HT1080 (cell line): ENCODE measurements at regions not wholly inside any gene's neighbourhood (a gene's known extent, or its start where the extent isn't known, plus 50 kb on each side); places are given as distances from the start of the nearest gene placed in this dataset.

ENCODE experiments used
- DNase-seq: peaks from one replicate; pipeline ENCODE4 v3.0.0-alpha.2; 2015; ENCODE audit warnings: low read depth

DNA sequence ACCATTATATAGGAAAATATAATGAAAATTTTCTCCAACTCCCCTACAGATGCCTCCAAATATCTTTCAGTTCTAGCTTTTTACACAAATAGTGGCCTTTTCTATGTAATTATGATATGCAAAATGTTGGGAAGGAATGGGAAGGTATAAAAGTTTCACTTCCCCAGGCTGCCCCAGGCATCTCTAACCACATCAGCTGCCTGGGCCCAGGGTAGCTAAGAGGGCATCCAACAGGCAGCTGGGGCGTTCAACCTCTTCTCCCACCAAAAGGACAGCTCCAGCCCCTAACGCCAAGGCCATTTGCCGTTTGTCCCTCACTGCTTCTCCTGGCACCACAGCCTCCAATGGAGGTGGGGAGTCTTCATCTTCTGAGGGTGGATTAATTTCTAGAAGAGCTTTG, 188.1 kb upstream of the TSC22D2 start:
- no peak for DNase-seq

DNA sequence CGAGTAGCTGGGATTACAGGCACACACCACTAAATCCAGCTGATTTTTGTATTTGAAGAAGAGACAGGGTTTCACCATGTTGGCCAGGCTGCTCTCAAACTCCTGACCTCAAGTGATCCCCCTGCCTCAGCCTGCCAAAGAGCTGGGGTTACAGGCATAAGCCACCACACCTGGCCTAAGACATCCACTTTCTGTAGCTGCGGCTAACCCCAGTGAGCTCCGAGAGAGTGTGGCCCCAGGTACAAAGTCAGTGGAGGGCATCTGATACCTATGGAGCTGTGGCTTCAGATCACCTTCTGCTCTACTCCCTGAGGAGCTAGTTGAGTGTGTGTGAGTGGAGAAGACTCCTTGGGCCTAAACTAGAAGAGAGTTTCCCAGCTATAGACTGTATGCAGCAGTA, 189.3 kb upstream of the TSC22D2 start:
- DNase-seq, result no peak

DNA sequence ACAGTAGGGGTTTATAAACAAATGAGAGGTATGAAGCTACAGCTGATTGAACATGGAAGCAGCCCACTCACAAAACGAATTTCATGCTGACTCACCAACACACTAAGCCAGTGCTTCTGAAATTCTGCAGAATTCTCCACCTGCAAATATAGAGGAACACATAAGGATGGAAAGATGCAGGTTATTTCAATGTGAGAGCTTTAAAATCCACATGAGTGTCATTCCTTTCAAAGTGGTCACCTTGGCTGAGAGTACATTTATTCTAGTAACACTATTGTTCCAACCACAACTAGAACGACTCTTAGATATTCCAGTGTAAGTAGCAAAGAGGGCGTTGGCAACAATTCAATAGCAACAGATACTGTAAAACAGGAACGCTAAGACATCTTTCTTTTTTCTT, 189.9 kb upstream of the TSC22D2 start:
- no peak for DNase-seq

DNA sequence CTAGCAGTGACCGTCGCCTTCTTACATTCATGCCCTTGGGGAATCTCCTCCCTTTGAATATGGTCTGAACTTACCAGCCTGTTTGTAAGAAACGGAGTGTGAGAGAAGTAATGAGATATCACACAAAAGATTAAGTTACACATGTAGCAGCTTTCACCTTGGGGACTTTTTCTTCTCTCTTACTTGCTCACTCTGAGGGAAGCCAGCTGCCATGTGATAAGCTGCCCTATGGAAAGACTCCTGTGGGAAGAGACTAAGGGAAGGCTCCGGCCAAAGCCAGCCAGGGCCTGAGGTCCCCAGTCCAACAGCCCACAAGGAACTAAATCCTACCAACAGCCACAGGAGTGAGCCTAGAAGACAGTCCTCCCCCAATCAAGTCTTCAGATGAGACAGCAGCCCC, 190.4 kb upstream of the TSC22D2 start:
- no peak for DNase-seq

DNA sequence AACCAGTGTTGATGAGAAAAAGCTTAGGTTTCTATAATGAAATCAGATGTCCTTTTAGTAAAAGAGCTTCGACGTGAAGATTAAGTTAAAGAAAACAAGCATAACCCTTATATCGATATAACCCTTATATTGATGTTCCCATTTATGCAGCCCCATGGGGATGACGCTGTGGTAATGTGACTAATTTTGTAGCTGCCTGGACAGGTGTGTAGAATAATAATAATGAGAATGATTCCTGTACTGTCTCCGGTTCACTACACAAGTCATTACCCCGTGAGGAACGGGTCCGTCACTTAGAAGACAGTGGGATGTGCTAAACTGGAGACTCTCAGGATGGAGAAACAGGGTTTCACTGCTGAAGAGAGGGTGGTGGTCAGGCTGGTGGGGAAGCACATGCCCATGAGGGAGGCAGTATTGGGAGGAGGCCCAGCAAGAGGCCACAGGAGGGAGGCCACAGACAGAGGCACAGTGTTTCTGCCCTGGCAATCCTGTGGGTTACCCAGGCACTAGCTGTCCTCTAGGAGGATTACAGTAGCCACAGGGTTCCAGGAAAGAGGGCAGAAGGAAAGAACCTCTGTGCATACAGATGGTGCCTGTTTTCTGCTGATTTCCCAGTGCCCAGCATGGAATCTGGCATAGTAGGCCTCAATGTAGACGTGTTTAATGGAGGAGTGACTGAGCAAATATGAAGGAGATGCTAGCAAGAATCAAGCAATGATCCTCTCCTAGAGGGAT, 191.1 kb upstream of the TSC22D2 start:
- DNase-seq, result no peak

DNA sequence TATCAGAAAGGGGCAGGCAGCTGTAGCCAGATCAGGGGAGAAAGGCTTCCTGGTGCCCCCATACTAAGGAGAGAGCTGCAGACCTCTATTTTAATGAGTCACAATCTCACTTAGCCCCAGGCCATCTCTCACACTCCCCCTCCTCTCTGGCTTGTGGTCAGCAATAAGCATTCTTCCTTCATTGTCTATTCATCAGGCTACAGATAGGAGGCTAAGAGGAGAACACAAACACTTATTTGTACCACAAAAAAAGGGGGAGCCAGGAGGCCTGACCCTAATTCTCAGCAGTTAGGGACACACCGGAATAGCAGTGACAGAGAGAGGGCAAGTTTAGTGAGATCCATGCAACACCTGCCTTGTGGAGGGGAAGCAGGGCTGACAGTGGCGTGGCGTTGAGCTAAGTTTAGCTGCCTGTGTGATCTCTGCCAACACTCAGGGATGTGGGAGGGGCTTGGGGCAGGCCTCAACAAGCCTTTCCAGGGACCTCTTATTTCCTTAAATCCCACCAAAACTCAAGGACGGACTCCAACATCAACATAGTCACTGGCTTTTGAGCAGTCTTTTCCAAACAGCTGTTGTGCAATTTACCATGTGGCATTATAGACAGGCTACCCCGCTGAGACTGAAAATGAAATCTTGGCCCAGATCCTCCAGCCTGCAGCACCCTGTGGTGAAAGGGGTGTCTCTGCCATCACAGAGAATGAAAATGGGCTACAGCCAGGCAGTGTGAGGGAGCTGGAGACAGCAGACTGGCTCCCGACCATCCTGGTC, 191.9 kb upstream of the TSC22D2 start:
- DNase-seq, result peak; percentile 74

DNA sequence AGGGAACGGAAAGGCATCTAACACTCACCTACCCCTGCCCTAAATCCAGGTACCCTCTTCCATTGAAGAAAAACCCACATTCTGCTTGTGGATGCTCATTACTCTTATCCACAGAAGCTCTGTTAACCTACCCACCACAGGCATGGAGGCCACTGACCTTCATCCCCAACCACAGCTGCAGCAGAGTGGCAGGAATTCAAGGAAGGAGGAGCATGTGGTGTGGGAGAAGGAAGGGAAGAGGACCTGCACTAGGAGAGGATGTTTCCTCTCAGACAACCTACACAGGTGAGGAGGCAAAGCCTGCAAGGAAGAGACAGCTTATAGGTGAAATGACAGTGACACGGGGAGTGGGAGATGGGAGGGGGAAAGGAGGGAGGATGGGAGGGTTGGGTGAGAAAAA, 192.5 kb upstream of the TSC22D2 start:
- DNase-seq, result no peak

DNA sequence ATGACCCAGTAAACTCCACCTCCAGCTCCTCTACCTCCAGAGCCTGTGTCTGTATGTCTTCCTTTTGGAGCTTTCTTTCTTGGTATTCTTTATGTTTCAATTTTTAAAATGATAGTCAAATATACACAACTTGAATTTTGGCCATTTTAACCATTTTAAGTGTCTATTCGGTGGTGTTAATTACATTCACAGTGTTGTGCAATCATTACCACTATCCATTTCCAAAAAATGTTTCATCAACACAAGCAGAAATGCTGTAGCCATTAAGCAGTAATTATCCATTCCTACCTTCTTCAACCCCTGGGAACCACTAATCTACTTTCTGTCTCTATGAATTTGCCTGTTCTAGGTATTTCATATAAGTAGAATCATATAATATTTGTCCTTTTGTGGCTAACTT, 194.5 kb upstream of the TSC22D2 start:
- DNase-seq, result no peak

DNA sequence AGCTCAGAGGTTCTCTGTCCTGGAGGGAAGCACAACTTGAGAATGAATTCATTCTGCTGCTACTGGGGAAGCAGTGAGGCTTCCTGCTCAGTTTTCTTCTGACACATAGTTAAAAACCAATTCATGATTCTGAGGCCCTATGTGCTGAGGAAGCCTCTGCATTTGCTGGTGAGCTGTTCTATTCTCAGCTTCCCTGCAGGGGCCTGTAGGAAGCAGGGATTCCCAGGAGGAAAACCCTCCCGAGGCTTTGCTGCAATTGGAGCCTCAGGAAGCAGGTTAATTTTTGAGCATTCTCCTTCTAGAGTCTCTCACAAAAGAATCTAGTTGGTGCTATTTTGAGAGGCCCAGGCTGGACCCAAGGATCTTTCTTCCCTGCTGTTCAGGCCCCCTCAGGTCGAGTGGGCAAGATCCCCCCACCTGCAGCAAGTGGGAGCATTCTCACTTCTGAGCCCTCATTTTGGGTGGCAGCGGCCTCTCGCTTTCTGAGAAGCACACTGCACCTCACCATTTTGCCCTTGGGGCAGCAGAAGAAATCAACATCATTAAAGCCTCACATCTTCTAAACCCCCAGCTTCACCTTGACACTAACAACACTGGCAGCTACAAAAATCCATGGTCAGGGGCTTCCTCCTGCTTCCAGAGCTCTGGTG, 197.5 kb upstream of the TSC22D2 start:
- DNase-seq, result peak; percentile 32

DNA sequence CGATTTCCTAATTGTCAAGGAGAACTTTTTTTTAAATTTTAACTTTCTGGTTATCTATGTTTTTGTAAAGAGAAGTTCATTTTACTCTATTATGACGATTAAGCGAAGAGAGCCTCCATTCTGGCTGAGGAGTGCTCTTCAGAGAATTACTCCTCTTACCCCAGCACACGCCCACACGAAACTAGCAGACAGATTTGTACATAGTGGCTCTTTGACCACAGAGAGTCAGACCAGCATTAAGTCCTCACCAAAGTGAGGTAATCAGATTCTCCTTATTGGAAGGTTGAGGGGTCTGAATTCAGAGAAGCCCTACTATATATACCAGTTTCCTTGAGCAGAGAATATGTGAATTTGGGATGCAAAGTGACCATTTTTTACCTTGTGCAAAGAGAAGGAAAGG, 204.8 kb upstream of the TSC22D2 start:
- DNase-seq, result no peak

DNA sequence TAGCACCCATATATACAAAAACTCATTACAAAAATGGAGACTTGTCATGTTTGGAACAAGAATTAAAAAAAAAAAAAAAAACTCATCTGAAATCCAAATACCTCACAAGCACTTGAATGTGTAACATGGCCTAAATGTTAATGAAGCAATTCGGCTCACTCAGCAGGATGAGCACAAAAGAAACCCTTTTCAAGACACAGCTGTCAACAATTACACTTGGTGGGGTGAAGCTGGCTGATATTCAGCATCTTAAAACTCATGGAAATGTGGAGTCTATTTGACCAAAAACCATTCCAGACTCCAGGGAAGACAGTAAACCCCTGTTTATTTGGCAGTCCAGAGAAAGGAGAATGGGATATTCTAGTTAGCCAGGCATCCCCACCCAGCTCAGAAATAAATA, 205.4 kb upstream of the TSC22D2 start:
- DNase-seq, result no peak

DNA sequence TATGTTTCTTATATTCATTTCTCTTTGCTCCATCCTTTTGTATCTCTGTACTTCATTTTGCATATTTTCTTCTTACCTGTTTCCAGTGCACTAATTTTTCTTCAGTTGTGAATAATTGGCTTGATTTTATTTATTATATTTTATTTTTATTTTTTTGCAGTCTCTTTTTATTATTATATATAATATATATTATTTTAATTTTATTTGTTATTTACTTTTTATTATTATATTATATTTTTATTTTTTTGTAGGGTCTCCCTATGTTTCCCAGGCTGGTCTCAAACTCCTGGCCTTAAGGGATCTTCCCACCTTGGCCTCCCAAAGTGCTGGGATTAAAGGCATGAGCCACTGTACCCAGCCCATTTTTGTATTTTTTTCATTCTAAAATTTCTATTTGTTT, 213.1 kb upstream of the TSC22D2 start:
- no peak for DNase-seq

DNA sequence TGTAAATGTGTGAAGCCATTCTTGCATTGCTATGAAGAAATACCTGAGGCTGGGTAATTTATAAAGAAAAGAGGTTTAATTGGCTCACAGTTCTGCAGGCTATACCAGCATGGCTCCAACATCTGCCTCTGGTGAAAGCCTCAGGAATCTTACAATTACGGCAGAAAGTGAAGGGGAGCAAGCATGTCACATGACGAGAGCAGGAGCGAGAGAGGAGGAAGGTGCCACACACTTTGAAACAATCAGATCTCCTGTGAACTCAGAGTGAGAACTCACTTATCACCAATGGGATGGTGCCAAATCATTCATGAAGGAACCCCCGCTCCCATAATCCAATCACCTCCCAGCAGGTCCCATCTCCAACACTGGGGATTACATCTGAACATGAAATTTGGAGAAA, 213.6 kb upstream of the TSC22D2 start:
- no peak for DNase-seq

DNA sequence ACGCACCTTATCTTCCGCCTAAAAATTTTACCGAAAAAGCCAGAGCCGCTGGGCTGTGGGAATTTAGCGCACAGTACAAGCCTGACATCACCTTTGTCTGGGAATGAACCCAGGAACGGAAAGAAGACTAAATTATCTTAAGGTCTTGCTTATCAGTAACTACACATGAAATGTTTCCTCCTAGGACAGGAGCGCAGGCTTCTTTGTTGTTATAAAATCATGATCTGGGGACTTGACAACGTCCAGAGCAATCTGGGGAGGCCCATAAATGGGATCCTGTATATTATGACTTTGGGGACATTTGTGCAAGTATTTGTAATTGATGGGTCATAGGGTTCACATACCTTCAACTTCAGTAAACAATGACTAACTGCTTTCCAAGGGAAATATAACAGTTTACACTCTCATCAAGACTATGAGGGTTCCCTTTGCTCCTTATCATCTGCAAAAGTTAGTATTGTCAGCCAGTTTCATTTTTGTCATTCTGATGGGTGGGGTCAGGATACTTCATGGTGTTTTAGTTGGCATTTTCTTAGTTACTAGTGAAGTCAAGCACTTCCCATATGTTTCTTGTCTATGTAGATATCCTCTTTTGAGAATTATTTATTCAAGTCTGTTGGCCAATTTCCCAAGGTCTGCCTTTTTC, 213.9 kb upstream of the PFN2 start:
- no peak for DNase-seq

DNA sequence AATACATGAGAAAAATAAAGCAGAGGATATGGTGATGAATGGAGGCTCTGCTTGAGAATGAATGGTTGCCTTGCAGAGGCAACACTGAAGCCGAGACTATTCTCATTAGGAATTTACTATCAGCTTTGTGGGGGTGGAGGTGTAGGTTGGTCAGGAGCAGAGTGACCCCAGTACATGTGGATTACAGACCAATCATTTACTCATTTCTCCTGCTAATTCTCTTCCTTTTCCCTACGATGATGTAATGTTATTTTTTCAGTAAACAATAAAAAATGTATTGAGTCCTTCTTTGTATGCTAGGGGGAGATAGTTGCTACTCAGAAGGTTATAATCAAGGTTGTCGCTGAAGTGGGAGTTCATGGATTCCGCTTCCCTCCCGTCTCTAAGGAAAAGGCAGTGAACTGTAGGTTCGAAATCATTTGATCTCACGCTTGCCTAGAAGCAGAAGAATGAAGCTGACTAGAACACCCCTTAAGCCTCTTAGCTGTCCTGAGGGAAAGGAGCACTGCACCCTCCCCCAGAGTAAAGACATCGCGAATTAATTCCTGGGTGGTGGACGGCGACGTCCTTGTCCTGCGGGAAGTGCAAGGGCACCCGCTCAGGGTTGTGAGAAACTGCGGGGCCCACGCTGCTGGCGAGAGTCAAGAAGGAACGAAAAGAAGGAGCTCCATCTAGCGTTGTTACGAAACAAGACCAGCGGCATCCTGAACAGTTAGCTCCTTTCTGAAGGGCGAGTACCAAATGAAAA, 213.2 kb upstream of the PFN2 start:
- peak; percentile 82 for DNase-seq

DNA sequence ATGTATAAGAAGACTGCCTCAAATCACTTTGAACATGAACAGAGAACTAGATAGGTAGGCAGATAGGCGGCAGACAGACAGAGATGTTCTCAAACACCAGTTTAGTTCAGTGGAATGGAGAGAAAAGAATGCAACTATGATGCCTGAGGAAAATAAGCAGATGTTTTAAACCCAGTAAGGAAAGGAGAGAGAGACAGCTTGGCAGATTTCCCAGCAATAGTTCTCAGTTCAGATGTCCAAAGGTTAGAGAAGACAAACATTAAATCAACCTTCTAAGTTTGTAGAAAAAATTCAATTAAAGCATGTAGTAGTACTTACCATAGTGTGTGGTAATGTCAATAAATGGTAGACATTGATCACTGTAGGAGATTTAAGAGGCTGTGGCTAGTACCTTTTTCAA, 209.6 kb upstream of the PFN2 start:
- no peak for DNase-seq

DNA sequence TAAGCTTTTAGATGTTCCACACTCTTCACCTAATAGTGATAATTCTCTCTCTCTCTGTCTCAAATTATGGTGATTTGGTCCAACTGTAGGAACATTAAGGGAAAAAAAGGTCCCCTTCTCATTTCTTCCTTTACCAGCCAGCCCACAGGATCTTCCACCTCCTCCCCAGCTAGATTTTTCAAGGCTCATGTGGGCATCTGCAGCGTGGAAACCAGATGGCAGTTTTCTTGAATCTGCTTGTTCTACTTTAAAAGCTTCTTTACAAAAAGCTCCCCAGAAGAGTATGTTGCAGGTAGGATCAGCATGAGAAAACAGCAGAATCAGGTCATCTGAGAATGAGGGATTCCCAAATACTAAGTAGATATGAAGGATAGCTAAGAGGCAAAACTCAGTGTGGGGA, 208.6 kb upstream of the PFN2 start:
- DNase-seq, result no peak

DNA sequence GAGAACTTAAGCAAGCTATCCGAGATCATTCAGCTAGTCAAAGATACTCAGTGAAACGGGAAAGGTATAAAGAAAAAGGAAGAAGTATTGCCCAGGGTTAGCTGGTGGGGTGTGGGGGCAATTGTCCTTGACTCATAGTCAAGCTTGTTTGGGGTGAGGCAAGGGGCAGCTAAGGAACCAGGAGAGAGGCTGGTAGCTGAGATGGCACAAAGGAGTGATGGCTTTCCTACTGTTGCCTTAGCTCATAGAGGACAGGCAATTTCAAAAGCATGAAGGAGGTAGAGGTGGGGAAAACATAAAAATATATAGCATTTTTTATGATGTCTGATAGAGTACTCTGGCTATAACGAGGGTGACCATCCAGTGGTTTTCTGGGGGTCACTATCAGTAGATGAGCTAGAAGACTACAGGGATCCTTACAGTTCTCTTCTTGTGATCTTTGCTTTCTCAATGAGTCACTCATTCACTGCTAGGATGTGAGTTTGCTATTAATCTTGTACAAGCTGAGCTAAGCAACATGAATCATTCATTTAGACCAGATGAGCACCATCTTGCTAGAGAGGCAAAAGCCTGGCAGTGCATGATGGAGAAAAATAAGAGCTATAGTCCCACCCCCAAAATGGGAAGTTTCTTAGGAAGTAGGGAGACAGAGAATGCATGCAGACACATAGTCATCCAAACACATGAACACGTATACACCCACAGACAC, 207.1 kb upstream of the PFN2 start:
- DNase-seq, result peak; percentile 83

DNA sequence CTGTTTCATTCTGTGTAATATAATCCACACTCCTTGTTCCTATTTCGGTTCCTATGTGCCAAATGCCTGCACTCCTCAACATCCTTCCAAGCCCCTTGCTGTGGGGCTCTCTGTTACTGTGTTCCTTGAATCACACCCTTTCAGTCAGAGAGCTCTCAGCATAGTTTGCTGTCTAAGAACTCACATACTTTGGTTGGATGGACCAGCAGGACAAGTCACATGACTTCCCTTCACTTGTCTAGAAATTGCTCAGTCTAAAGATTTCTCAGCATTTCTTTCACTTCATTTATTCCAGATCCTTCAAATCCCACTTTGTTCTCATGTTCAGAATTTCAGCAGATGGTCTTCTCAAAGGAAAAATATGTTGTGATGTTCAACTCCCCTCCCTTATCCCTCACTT, 203.5 kb upstream of the PFN2 start:
- DNase-seq, result no peak

DNA sequence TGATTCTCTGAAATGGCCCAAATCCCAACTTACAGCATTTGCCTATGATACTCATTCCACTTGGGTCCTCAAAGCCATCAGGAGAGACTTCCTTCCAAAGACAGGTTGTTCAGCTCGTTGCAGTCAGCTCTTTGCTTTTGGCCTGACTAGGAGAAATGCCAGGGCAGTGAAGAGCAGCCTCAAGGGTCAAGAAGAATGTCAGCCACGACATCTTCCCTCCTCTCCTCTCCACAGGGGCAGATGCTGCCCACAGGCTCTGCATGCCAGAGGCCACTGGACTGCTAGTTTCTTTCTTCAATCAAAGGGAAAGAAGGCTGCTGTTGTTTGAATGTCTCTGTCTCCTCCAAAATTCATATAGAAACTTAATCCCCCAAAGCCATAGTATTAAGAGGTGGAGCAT, 201.7 kb upstream of the PFN2 start:
- no peak for DNase-seq
